Neural cell (in vitro differentiated cells): ENCODE measurements at regions not wholly inside any gene's neighbourhood (a gene's known extent, or its start where the extent isn't known, plus 50 kb on each side); places are given as distances from the start of the nearest gene placed in this dataset.

Source experiments
- H2AFZ ChIP-seq: fragments of 200-600, 300-800 bp; sonication (generic), shearing (Covaris generic); 2 replicates; pipeline ENCODE4 v1.6.0; 2014; ENCODE audit warnings: low read depth, mild to moderate bottlenecking, antibody characterized with exemption, low read length, moderate library complexity
- H3F3A ChIP-seq: fragments of 200-600 bp; shearing (Covaris generic); 2 replicates; pipeline ENCODE4 v1.6.1; 2016; ENCODE audit warnings: mild to moderate bottlenecking, moderate library complexity, mixed read lengths, antibody characterized with exemption, low read length; ENCODE audit not compliant: insufficient read depth, poor library complexity, severe bottlenecking
- H3K27ac ChIP-seq: fragments of 200-600, 300-800 bp; sonication (generic), shearing (Covaris generic); 2 replicates; pipeline ENCODE4 v1.5.1; 2014; ENCODE audit warnings: mild to moderate bottlenecking, low read length, moderate library complexity
- H3K27me3 ChIP-seq: fragments of 300-800, 200-600 bp; sonication (generic), shearing (Covaris generic); 2 replicates; pipeline ENCODE4 v1.6.0; 2014; ENCODE audit warnings: mild to moderate bottlenecking, low read depth, low read length, moderate library complexity; ENCODE audit not compliant: insufficient read depth
- H3K36me3 ChIP-seq: fragments of 300-800, 200-600 bp; sonication (generic), shearing (Covaris generic); 2 replicates; pipeline ENCODE4 v1.5.1; 2014; ENCODE audit warnings: mild to moderate bottlenecking, antibody characterized with exemption, low read length, moderate library complexity; ENCODE audit not compliant: insufficient read depth
- H3K4me2 ChIP-seq: fragments of 300-800, 200-600 bp; sonication (generic), shearing (Covaris generic); 2 replicates; pipeline ENCODE4 v1.6.0; 2014; ENCODE audit warnings: mild to moderate bottlenecking, low read length
- H3K4me3 ChIP-seq: fragments of 300-800, 200-600 bp; sonication (generic), shearing (Covaris generic); 2 replicates; pipeline ENCODE4 v1.5.1; 2014; ENCODE audit warnings: mild to moderate bottlenecking, low read length, moderate library complexity
- H3K79me2 ChIP-seq: fragments of 200-600 bp; shearing (Covaris generic); replicated peaks from 2 replicates; pipeline ENCODE4 v1.6.0; 2014; ENCODE audit warnings: mild to moderate bottlenecking, low read length, moderate library complexity; ENCODE audit not compliant: insufficient read depth
- H3K9ac ChIP-seq: fragments of 300-800, 200-600 bp; sonication (generic), shearing (Covaris generic); 2 replicates; pipeline ENCODE4 v1.6.1; 2016; ENCODE audit warnings: mild to moderate bottlenecking, low read length, mixed read lengths
- H3K9me2 ChIP-seq: fragments of 200-600 bp; shearing (Covaris generic); 2 replicates; pipeline ENCODE4 v1.6.1; 2016; ENCODE audit warnings: mild to moderate bottlenecking, low read length, mixed read lengths; ENCODE audit not compliant: insufficient read depth
- H3K9me3 ChIP-seq: fragments of 200-600, 300-800 bp; sonication (generic), shearing (Covaris generic); 2 replicates; pipeline ENCODE4 v1.6.1; 2016; ENCODE audit warnings: mild to moderate bottlenecking, mixed run types, low read length, moderate library complexity, mixed read lengths
- H4K20me1 ChIP-seq: fragments of 200-600 bp; shearing (Covaris generic); 2 replicates; pipeline ENCODE4 v1.6.1; 2016; ENCODE audit warnings: mild to moderate bottlenecking, mixed run types; ENCODE audit not compliant: insufficient read depth
- EP300 ChIP-seq: fragments of 450-650 bp; conservative IDR thresholded peaks from 2 replicates; pipeline ENCODE4 v1.6.1; 2014; ENCODE audit warnings: antibody characterized with exemption, mild to moderate bottlenecking, moderate library complexity; ENCODE audit not compliant: poor library complexity, severe bottlenecking
- EZH2 ChIP-seq: fragments of 200-600, 300-800 bp; shearing (Covaris generic), sonication (generic); IDR thresholded peaks from 2 replicates; pipeline ENCODE4 v1.6.1; 2014; ENCODE audit warnings: antibody characterized with exemption, low read length, borderline replicate concordance, mild to moderate bottlenecking; ENCODE audit not compliant: insufficient read depth, poor library complexity, severe bottlenecking
- MXI1 ChIP-seq: fragments of 450-650 bp; conservative IDR thresholded peaks from 2 replicates; pipeline ENCODE4 v1.6.1; 2014; ENCODE audit warnings: antibody characterized with exemption, mild to moderate bottlenecking; ENCODE audit not compliant: poor library complexity, severe bottlenecking
- POLR2AphosphoS5 ChIP-seq: IDR thresholded peaks from 2 replicates; pipeline ENCODE4 v1.6.1; 2012
- RAD21 ChIP-seq: fragments of 450-650 bp; conservative IDR thresholded peaks from 2 replicates; pipeline ENCODE4 v1.6.1; 2014; ENCODE audit warnings: antibody characterized with exemption, mild to moderate bottlenecking, moderate library complexity
- SMC3 ChIP-seq: fragments of 450-650 bp; conservative IDR thresholded peaks from 2 replicates; pipeline ENCODE4 v1.6.1; 2014; ENCODE audit warnings: antibody characterized with exemption, mild to moderate bottlenecking, moderate library complexity; ENCODE audit not compliant: poor library complexity
- TAF1 ChIP-seq: IDR thresholded peaks from 2 replicates; pipeline ENCODE4 v1.6.1; 2012; ENCODE audit warnings: low read depth
- TF ChIP-seq, protein P1 (sequence below): IDR thresholded peaks from 2 replicates; pipeline ENCODE4 v1.6.1; 2012; ENCODE audit warnings: borderline replicate concordance
- TF ChIP-seq, protein P2 (sequence below): fragments of 450-650 bp; IDR thresholded peaks from 2 replicates; pipeline ENCODE4 v1.5.1; 2014; ENCODE audit warnings: antibody characterized with exemption, mild to moderate bottlenecking, moderate library complexity; ENCODE audit not compliant: poor library complexity, severe bottlenecking

DNA sequence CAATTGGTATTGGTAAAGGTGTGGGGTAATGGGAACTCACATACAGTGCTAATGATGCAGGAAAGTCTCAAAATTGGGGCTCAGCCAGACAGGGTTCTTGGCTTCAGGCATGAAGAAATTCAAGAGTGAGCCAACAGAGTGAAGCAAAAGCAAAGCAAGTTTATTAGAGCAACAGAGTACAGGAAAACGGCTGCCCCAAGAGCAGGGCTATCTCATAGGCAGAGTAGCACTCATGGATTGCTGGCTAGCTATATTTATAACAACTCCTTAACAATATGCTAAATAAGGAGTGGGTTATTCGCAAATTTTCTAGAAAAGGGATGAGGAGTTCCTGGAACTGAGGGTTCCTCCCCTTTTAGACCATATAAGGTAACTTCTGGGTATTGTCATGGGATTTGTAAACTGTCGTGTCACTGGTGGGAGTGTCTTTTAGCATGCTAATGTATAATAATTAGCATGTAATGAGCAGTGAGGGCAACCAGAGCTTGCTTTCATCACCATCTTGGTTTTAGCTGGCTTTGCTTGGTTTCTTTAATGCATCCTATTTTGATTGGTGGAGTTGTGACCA is 233.8 kb upstream of the NOL4 start:
- Histone ChIP-seq H3K27me3 (no peaks in the 10 kb centered on the region), H3K9me3 (no peaks in the 10 kb centered on the region)

DNA sequence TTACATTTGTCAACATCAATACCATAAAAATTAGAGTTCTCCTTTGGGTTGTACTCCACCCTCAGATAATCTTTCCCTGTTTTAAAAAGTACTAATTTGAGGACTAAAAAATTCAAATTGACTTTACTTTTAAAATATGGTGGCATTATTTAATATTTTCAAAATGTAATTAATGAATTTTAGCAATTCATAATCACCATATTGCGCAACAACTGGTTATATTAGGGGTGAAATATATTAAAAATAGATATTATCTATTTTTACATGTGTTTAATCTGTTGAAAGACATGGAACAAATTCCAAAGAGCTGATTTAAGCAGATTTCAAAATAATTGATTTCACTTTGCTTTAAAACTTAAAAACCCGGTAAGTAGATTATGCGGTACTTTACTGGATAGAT is 236.6 kb upstream of the NOL4 start:
- Histone ChIP-seq H3K79me2 (no peaks in the 10 kb centered on the region), H4K20me1 (no peaks in the 10 kb centered on the region), H3K4me2 (no peak overlapping the region), H3K9ac (no peak overlapping the region), H3K36me3 (no peaks in the 10 kb centered on the region), H3K27me3 (no peaks in the 10 kb centered on the region), H3K9me2 (no peaks in the 10 kb centered on the region), H3K27ac (no peak overlapping the region), H3F3A (no peaks in the 10 kb centered on the region), H2AFZ (no peak overlapping the region), H3K4me3 (no peak overlapping the region), H3K9me3 (no peaks in the 10 kb centered on the region)
- no peak for TF ChIP-seq SMC3
- TF ChIP-seq EP300: no peak

More for the DNA sequence above, 233.8 kb upstream of the NOL4 start:
- Histone ChIP-seq H2AFZ (no peak overlapping the region), H4K20me1 (no peaks in the 10 kb centered on the region), H3K36me3 (no peaks in the 10 kb centered on the region), H3K27ac (no peak overlapping the region), H3K9ac (no peak overlapping the region), H3K9me2 (no peaks in the 10 kb centered on the region), H3F3A (no peaks in the 10 kb centered on the region), H3K79me2 (no peaks in the 10 kb centered on the region), H3K4me3 (no peak overlapping the region), H3K4me2 (no peak overlapping the region)
- TF ChIP-seq MXI1 (no peak), RAD21 (no peak), TAF1 (no peak), SMC3 (no peak), EZH2 (no peak), EP300 (no peak), POLR2AphosphoS5 (no peak)
- TF ChIP-seq, protein P1, sequence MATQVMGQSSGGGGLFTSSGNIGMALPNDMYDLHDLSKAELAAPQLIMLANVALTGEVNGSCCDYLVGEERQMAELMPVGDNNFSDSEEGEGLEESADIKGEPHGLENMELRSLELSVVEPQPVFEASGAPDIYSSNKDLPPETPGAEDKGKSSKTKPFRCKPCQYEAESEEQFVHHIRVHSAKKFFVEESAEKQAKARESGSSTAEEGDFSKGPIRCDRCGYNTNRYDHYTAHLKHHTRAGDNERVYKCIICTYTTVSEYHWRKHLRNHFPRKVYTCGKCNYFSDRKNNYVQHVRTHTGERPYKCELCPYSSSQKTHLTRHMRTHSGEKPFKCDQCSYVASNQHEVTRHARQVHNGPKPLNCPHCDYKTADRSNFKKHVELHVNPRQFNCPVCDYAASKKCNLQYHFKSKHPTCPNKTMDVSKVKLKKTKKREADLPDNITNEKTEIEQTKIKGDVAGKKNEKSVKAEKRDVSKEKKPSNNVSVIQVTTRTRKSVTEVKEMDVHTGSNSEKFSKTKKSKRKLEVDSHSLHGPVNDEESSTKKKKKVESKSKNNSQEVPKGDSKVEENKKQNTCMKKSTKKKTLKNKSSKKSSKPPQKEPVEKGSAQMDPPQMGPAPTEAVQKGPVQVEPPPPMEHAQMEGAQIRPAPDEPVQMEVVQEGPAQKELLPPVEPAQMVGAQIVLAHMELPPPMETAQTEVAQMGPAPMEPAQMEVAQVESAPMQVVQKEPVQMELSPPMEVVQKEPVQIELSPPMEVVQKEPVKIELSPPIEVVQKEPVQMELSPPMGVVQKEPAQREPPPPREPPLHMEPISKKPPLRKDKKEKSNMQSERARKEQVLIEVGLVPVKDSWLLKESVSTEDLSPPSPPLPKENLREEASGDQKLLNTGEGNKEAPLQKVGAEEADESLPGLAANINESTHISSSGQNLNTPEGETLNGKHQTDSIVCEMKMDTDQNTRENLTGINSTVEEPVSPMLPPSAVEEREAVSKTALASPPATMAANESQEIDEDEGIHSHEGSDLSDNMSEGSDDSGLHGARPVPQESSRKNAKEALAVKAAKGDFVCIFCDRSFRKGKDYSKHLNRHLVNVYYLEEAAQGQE: no peak
- TF ChIP-seq, protein P2, sequence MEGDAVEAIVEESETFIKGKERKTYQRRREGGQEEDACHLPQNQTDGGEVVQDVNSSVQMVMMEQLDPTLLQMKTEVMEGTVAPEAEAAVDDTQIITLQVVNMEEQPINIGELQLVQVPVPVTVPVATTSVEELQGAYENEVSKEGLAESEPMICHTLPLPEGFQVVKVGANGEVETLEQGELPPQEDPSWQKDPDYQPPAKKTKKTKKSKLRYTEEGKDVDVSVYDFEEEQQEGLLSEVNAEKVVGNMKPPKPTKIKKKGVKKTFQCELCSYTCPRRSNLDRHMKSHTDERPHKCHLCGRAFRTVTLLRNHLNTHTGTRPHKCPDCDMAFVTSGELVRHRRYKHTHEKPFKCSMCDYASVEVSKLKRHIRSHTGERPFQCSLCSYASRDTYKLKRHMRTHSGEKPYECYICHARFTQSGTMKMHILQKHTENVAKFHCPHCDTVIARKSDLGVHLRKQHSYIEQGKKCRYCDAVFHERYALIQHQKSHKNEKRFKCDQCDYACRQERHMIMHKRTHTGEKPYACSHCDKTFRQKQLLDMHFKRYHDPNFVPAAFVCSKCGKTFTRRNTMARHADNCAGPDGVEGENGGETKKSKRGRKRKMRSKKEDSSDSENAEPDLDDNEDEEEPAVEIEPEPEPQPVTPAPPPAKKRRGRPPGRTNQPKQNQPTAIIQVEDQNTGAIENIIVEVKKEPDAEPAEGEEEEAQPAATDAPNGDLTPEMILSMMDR: no peak

DNA sequence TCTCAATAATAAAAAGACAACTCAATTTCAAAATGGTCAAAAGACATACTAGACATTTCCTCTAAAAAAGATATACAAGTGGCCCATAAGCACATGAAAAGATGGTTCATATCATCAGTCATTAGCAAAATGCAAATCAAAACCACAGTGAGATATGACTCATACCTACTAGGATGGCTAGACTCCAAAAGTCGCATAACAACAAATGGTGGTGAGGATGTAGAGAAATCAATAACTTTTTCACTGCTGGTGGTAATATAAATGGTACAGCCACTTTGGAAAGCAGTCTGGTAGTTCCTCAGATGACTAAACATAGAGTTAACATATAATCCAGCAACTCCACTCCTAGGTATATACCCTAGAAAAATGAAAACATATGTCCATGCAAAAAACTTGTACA is 242.3 kb upstream of the NOL4 start:
- H3K4me3 ChIP-seq: no peak overlapping the region
- no peaks in the 10 kb centered on the region for H3K27me3 ChIP-seq
- H3K27ac ChIP-seq: no peak overlapping the region
- H4K20me1 ChIP-seq: no peaks in the 10 kb centered on the region
- no peak overlapping the region for H2AFZ ChIP-seq
- no peak overlapping the region for H3K4me2 ChIP-seq
- no peaks in the 10 kb centered on the region for H3K79me2 ChIP-seq
- H3K36me3 ChIP-seq: no peaks in the 10 kb centered on the region
- no peak overlapping the region for H3K9ac ChIP-seq
- TF ChIP-seq TAF1 (no peak), RAD21 (no peak), SMC3 (no peak), EZH2 (no peak), EP300 (no peak), POLR2AphosphoS5 (no peak), MXI1 (no peak)
- TF ChIP-seq, protein P1: no peak
- TF ChIP-seq, protein P2: no peak
- no peaks in the 10 kb centered on the region for H3K9me3 ChIP-seq
- no peaks in the 10 kb centered on the region for H3F3A ChIP-seq
- no peaks in the 10 kb centered on the region for H3K9me2 ChIP-seq
